IMR-90 (cell line): ENCODE measurements at regions not wholly inside any gene's neighbourhood (a gene's known extent, or its start where the extent isn't known, plus 50 kb on each side); places are given as distances from the start of the nearest gene placed in this dataset.

Experiments used
- CHD1 ChIP-seq: IDR thresholded peaks from 2 replicates; pipeline ENCODE4 v1.6.1; 2012; ENCODE audit warnings: low read depth, low read length, improper control_type of control experiment
- FOS ChIP-seq: fragments of 150-350 bp; IDR thresholded peaks from 2 replicates; pipeline ENCODE4 v1.6.1; 2016; ENCODE audit warnings: low read depth, low read length
- MAFK ChIP-seq: IDR thresholded peaks from 2 replicates; pipeline ENCODE4 v1.6.1; 2012; ENCODE audit warnings: low read depth, low read length, improper control_type of control experiment
- MAZ ChIP-seq: IDR thresholded peaks from 2 replicates; pipeline ENCODE4 v1.6.1; 2012; ENCODE audit warnings: low read depth, mild to moderate bottlenecking, low read length, improper control_type of control experiment, moderate library complexity, borderline replicate concordance
- POLR2A ChIP-seq: IDR thresholded peaks from 2 replicates; pipeline ENCODE4 v1.6.1; 2012; ENCODE audit warnings: mild to moderate bottlenecking, low read depth, low read length
- SMC3 ChIP-seq: fragments of 150-350 bp; IDR thresholded peaks from 2 replicates; pipeline ENCODE4 v1.6.1; 2016; ENCODE audit warnings: low read depth, mild to moderate bottlenecking, antibody characterized with exemption, low read length, moderate library complexity
- TF ChIP-seq, protein P1 (sequence below): conservative IDR thresholded peaks from 2 replicates; pipeline ENCODE4 v1.5.1; 2012; ENCODE audit warnings: mild to moderate bottlenecking, low read depth, low read length, improper control_type of control experiment

DNA sequence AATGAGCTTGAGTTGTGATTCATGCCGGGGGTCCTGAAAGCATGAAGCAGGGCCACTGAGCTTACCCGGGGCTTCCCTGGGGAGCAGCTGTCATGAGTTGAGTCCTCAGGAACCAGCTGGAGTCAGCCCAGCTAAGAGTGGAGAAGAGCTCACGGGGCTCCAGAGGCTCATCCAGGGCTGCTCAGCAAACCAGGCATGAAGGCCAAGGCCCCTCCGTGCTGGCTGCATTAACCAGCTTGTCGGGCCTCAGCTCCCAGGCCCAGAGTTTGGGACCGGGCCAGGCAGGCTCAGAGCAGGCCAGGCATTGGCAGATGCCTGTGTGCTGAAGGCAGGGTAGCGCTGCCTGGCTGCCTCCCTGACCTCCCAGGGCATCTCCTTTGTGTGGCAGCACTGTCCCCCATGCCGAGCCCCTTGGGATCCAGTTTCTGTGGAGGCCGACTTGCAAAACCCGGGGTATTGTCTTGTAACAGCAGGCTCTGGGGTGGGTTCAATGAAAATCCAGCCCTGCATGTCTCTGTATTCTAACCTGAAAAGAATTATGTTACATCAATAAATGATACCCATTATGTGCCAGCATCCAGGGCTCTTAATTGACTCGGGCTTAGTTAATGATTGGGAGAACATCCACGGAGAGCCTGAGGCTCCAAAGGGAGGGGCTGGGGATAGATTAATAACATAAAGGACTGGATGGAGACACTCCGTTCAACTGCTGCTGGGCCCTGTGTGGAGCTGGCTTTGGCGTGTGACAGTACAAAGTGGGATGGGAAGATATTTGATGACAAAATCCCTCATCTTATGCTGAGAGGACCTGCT, 68.0 kb upstream of the MSX1 start:
- TF ChIP-seq SMC3 (no peak), MAZ (no peak), CHD1 (no peak), MAFK (no peak), FOS (no peak), POLR2A (no peak)
- TF ChIP-seq, protein P1, sequence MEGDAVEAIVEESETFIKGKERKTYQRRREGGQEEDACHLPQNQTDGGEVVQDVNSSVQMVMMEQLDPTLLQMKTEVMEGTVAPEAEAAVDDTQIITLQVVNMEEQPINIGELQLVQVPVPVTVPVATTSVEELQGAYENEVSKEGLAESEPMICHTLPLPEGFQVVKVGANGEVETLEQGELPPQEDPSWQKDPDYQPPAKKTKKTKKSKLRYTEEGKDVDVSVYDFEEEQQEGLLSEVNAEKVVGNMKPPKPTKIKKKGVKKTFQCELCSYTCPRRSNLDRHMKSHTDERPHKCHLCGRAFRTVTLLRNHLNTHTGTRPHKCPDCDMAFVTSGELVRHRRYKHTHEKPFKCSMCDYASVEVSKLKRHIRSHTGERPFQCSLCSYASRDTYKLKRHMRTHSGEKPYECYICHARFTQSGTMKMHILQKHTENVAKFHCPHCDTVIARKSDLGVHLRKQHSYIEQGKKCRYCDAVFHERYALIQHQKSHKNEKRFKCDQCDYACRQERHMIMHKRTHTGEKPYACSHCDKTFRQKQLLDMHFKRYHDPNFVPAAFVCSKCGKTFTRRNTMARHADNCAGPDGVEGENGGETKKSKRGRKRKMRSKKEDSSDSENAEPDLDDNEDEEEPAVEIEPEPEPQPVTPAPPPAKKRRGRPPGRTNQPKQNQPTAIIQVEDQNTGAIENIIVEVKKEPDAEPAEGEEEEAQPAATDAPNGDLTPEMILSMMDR: no peak
